GM18517 (cell line): ENCODE measurements at regions not wholly inside any gene's neighbourhood (a gene's known extent, or its start where the extent isn't known, plus 50 kb on each side); places are given as distances from the start of the nearest gene placed in this dataset.

Source experiments
- ATAC-seq: cut with Tn5 transposase; IDR thresholded peaks from one replicate; pipeline ENCODE4 v1.9.1; 2021; ENCODE audit warnings: mild to moderate bottlenecking, moderate library complexity; ENCODE audit not compliant: unreplicated experiment

- peak; percentile 86 for ATAC-seq
Observed at GRCh38 chr3:72473156-72473555, 375.1 kb downstream of the SHQ1 start.

GRCh38 chr3:72470904-72471417, 377.3 kb downstream of the SHQ1 start:
- no peak for ATAC-seq

GRCh38 chr3:72465853-72466252, 382.4 kb downstream of the SHQ1 start:
- no peak for ATAC-seq

GRCh38 chr3:72463083-72463482, 385.2 kb downstream of the SHQ1 start:
- no peak for ATAC-seq

GRCh38 chr3:72462595-72463011, 385.6 kb downstream of the SHQ1 start:
- ATAC-seq = no peak

- no peak for ATAC-seq
Observed at GRCh38 chr3:72461787-72462186, 386.5 kb downstream of the SHQ1 start.

- ATAC-seq = no peak
Observed at GRCh38 chr3:72460205-72461174, 387.8 kb downstream of the SHQ1 start.

GRCh38 chr3:72459588-72459987, 388.7 kb downstream of the SHQ1 start:
- ATAC-seq = no peak

GRCh38 chr3:72458375-72458774, 389.9 kb downstream of the SHQ1 start:
- no peak for ATAC-seq

- ATAC-seq = no peak
Observed at GRCh38 chr3:72454441-72454840, 393.8 kb downstream of the SHQ1 start.

- ATAC-seq = no peak
Observed at GRCh38 chr3:72453706-72454105, 394.5 kb downstream of the SHQ1 start.

GRCh38 chr3:72452745-72453144, 395.5 kb downstream of the SHQ1 start:
- no peak for ATAC-seq

- no peak for ATAC-seq
Observed at GRCh38 chr3:72451841-72452240, 396.4 kb downstream of the SHQ1 start.

- no peak for ATAC-seq
Observed at GRCh38 chr3:72449551-72449950, 398.7 kb downstream of the SHQ1 start.

- no peak for ATAC-seq
Observed at GRCh38 chr3:72448858-72449257, 399.4 kb downstream of the SHQ1 start.

- no peak for ATAC-seq
Observed at GRCh38 chr3:72448375-72448823, 399.8 kb downstream of the SHQ1 start.

GRCh38 chr3:72447059-72447946, 400.9 kb downstream of the SHQ1 start:
- peak; percentile 82 for ATAC-seq

- no peak for ATAC-seq
Observed at GRCh38 chr3:72446218-72447058, 401.8 kb downstream of the SHQ1 start, which contains the start of gene RYBP. Gene RYBP, minus strand, starts transcription at chr3:72446621.

GRCh38 chr3:72445827-72446217, 402.4 kb downstream of the SHQ1 start:
- ATAC-seq = no peak

- no peak for ATAC-seq
Observed at GRCh38 chr3:72444656-72445223, 403.5 kb downstream of the SHQ1 start.
